C4-2B (cell line): ENCODE measurements at regions not wholly inside any gene's neighbourhood (a gene's known extent, or its start where the extent isn't known, plus 50 kb on each side); places are given as distances from the start of the nearest gene placed in this dataset.
"Not testable (repeated sequence)": the region's sequence is repeated elsewhere in the genome, so short reads cannot be mapped to it uniquely, and the experiment has no call there.

Source experiments
- H3K27ac ChIP-seq: fragments of 450-650 bp; 2 replicates; pipeline ENCODE4 v1.5.1; 2017
- ZFX ChIP-seq: fragments of 450-650 bp; IDR thresholded peaks from 2 replicates; pipeline ENCODE4 v1.6.1; 2017
- TF ChIP-seq, protein P1 (sequence below): fragments of 450-650 bp; conservative IDR thresholded peaks from 2 replicates; pipeline ENCODE4 v1.5.1; 2017; ENCODE audit warnings: mild to moderate bottlenecking

DNA sequence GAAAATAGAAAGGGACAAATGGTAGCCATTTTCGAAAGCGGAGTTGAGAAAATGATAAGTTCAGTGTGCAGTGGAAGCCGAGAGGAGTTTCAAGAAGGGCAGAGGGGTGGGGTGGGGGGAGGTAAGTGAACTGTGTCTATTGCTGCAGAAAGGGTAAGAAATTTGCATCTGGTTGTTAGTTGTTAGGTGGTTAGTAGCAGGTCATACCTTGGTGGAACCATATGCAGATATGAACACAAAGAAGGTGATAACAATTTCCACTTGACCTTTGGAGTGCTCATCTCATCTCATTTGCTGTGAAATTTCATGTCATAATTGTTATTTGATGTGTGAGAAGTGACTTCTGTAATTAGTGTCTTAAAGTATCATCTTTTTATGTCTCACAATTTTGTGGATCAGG, 288.2 kb downstream of the QKI start:
- H3K27ac ChIP-seq, result no peak overlapping the region
- no peak for TF ChIP-seq ZFX
- TF ChIP-seq, protein P1, sequence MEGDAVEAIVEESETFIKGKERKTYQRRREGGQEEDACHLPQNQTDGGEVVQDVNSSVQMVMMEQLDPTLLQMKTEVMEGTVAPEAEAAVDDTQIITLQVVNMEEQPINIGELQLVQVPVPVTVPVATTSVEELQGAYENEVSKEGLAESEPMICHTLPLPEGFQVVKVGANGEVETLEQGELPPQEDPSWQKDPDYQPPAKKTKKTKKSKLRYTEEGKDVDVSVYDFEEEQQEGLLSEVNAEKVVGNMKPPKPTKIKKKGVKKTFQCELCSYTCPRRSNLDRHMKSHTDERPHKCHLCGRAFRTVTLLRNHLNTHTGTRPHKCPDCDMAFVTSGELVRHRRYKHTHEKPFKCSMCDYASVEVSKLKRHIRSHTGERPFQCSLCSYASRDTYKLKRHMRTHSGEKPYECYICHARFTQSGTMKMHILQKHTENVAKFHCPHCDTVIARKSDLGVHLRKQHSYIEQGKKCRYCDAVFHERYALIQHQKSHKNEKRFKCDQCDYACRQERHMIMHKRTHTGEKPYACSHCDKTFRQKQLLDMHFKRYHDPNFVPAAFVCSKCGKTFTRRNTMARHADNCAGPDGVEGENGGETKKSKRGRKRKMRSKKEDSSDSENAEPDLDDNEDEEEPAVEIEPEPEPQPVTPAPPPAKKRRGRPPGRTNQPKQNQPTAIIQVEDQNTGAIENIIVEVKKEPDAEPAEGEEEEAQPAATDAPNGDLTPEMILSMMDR, result no peak

- TF ChIP-seq, protein P1, result no peak
- TF ChIP-seq ZFX, result no peak
- H3K27ac ChIP-seq, result no peak overlapping the region
Observed at GRCh38 chr6:163701762-163702161, 287.2 kb downstream of the QKI start.

DNA sequence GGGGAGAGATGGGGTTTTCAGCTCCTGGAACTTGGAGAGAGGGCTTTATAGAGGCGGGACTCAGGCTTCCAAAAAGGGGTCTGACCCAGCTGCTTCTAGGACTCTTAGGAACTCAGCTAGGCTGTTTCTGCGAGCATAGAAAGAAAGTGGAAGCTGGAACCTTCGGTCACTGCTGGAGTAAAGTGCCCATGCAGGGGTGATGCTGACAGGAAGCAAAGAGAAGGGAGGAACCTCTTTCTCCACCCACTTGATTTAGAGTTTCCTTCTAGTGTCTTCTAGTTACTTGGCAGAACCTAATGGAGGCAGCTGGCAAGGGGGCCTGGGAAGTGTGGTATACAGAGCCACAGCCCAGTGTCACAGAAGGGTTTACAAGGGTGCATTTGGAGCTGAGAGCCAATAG, 283.6 kb downstream of the QKI start:
- TF ChIP-seq, protein P1, result no peak
- TF ChIP-seq ZFX, result no peak
- H3K27ac ChIP-seq, result no peak overlapping the region

- H3K27ac ChIP-seq, result not testable (repeated sequence)
Observed at GRCh38 chr6:163696311-163696710, 281.8 kb downstream of the QKI start.

- TF ChIP-seq, protein P1, result no peak
- no peak for TF ChIP-seq ZFX
Observed at GRCh38 chr6:163695414-163695864, 280.9 kb downstream of the QKI start.

DNA sequence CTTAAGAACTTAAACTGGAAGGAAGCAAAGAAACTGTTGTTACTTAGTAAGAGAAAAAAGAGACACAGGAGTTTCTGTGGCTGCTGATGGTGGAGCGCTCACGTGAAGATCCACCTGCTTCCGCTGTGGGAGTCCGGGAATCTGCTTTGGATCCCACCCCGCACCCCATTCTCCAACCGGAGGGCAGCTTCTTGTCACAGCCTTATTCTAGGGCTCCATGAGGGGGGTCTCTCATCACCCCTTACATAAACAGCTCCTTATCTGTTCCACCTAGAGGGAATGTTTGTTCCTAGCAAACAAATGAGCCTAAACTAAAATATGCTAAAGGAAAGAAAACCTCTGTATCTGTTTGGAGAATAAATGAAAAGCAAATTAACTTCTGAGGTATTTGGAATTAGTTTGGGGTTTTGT, 280.5 kb downstream of the QKI start:
- TF ChIP-seq, protein P1, result no peak
- TF ChIP-seq ZFX, result no peak

More at GRCh38 chr6:163695414-163695864, 280.9 kb downstream of the QKI start:
- no peak overlapping the region for H3K27ac ChIP-seq

GRCh38 chr6:163694072-163694471, 279.6 kb downstream of the QKI start:
- TF ChIP-seq, protein P1, result no peak
- TF ChIP-seq ZFX, result no peak
- no peak overlapping the region for H3K27ac ChIP-seq

More for the DNA sequence above, 280.5 kb downstream of the QKI start:
- H3K27ac ChIP-seq, result no peak overlapping the region

DNA sequence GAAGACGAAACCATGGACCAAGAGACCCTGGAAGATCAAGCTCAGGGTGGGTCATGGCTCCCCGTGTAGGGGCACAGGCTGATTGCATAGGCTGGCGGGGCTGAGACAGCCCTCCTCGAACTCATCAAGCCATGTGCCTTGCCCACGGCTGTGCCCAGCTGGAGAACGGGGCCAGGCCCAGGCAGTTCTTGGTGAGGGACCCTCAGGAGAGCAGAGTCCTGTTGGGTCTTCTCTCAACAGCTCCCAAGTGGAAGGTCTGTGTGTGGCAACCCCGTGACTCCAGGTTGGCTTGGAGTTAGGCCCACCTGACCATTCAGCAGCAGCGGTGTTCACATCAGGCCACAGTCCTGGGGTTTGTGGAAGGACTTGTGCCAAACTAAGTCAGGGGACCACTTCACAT, 276.5 kb downstream of the QKI start:
- TF ChIP-seq, protein P1, result no peak
- no peak for TF ChIP-seq ZFX
- H3K27ac ChIP-seq, result no peak overlapping the region
